PC-9 (cell line): ENCODE measurements at regions not wholly inside any gene's neighbourhood (a gene's known extent, or its start where the extent isn't known, plus 50 kb on each side); places are given as distances from the start of the nearest gene placed in this dataset.

Experiments used
- BruUV-seq: library from RNA; stranded (reverse); fragments of 400-500 nt; replicated peaks from 2 replicates; lab custom pipeline; 2021; lab: Mats Ljungman, UMichigan
- CTCF ChIA-PET: fragments of 300-600 bp; sonication (Branson Sonifier 250); formaldehyde crosslinking; loops from one replicate; lab custom pipeline; 2022; ENCODE audit warnings: antibody characterized with exemption; lab: Charles Lee
- POLR2A ChIA-PET: fragments of 300-600 bp; sonication (Branson Sonifier 250); formaldehyde crosslinking; loops from one replicate; lab custom pipeline; 2022; ENCODE audit warnings: antibody characterized with exemption; ENCODE audit not compliant: unreplicated experiment; lab: Charles Lee
- DNase-seq, 2 experiments: peaks; one replicate each; pipeline versions ENCODE4 v3.0.0 to v3.0.0-alpha.2; 2015 to 2022; ENCODE audit warnings: mixed read lengths in 1 of 2
- H2AFZ ChIP-seq: fragments of 200-600 bp; sonication (generic); 2 replicates; pipeline ENCODE4 v1.8.1; 2017; ENCODE audit warnings: antibody characterized with exemption
- H3F3A ChIP-seq: fragments of 200-600 bp; sonication (generic); 2 replicates; pipeline ENCODE4 v1.8.1; 2017; ENCODE audit warnings: antibody characterized with exemption, mild to moderate bottlenecking, low read depth; ENCODE audit not compliant: insufficient read depth
- H3K27ac ChIP-seq: fragments of 200-600 bp; sonication (generic); 2 replicates; pipeline ENCODE4 v1.6.1; 2016; ENCODE audit warnings: mixed run types
- H3K27me3 ChIP-seq: fragments of 200-600 bp; sonication (generic); 2 replicates; pipeline ENCODE4 v1.6.1; 2016; ENCODE audit warnings: low read depth, mixed run types; ENCODE audit not compliant: insufficient read depth
- H3K36me3 ChIP-seq: fragments of 200-600 bp; sonication (generic); 2 replicates; pipeline ENCODE4 v1.6.1; 2016; ENCODE audit warnings: low read depth, mixed run types
- H3K4me1 ChIP-seq: fragments of 200-600 bp; sonication (generic); replicated peaks from 2 replicates; pipeline ENCODE4 v1.6.1; 2016; ENCODE audit warnings: mixed run types; ENCODE audit not compliant: insufficient read depth
- H3K4me2 ChIP-seq: fragments of 200-600 bp; sonication (generic); 2 replicates; pipeline ENCODE4 v1.6.1; 2017; ENCODE audit warnings: mixed run types
- H3K4me3 ChIP-seq: fragments of 200-600 bp; sonication (generic); 2 replicates; pipeline ENCODE4 v1.6.1; 2016; ENCODE audit warnings: mixed run types
- H3K79me2 ChIP-seq: fragments of 200-600 bp; sonication (generic); 2 replicates; pipeline ENCODE4 v1.6.1; 2017; ENCODE audit warnings: low read depth, mixed run types
- H3K9me2 ChIP-seq: fragments of 200-600 bp; sonication (generic); 2 replicates; pipeline ENCODE4 v1.8.1; 2017; ENCODE audit warnings: mild to moderate bottlenecking; ENCODE audit not compliant: insufficient read depth
- H3K9me3 ChIP-seq: fragments of 200-600 bp; sonication (generic); 2 replicates; pipeline ENCODE4 v1.8.1; 2016; ENCODE audit warnings: low read depth; ENCODE audit not compliant: insufficient read depth
- H4K20me1 ChIP-seq: fragments of 200-600 bp; sonication (generic); 2 replicates; pipeline ENCODE4 v1.8.1; 2017; ENCODE audit not compliant: insufficient read depth
- EZH2 ChIP-seq: fragments of 200-600 bp; sonication (generic); IDR thresholded peaks from 2 replicates; pipeline ENCODE4 v1.8.0; 2017; ENCODE audit warnings: antibody characterized with exemption, low read depth
- intact Hi-C: fragments of 100-400 bp; cut with micrococcal nuclease; formaldehyde crosslinking; loops from one replicate; pipeline ENCODE4 v1.10.0; 2022; ENCODE audit not compliant: unreplicated experiment
- TF ChIP-seq, protein P1 (sequence below): fragments of 200-600 bp; sonication (generic); conservative IDR thresholded peaks from 2 replicates; pipeline ENCODE4 v1.6.1; 2017; ENCODE audit warnings: mixed run types, antibody characterized with exemption, mild to moderate bottlenecking, moderate library complexity

DNA sequence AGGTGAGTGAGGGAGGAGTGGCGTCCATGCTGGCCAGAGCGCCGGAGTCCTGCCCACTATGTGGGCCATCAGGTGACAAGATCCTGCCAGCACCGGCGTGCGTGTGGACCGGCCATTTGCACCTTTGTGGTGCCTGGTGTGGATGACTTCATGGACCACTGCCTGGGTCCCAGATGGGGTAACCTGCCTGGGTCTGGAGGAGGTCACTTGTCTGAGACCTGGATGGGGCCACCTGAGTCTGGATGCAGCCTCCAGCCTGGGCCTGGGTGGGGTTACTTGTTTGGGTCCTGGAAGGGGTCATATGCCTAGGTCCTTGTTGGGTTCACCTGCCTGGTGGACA is 299.6 kb downstream of the NDUFA10 start:
- no peak for TF ChIP-seq EZH2
- TF ChIP-seq, protein P1, sequence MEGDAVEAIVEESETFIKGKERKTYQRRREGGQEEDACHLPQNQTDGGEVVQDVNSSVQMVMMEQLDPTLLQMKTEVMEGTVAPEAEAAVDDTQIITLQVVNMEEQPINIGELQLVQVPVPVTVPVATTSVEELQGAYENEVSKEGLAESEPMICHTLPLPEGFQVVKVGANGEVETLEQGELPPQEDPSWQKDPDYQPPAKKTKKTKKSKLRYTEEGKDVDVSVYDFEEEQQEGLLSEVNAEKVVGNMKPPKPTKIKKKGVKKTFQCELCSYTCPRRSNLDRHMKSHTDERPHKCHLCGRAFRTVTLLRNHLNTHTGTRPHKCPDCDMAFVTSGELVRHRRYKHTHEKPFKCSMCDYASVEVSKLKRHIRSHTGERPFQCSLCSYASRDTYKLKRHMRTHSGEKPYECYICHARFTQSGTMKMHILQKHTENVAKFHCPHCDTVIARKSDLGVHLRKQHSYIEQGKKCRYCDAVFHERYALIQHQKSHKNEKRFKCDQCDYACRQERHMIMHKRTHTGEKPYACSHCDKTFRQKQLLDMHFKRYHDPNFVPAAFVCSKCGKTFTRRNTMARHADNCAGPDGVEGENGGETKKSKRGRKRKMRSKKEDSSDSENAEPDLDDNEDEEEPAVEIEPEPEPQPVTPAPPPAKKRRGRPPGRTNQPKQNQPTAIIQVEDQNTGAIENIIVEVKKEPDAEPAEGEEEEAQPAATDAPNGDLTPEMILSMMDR = no peak
- CTCF ChIA-PET = no interaction called here
- Histone ChIP-seq H3F3A (no peaks in the 10 kb centered on the region), H4K20me1 (peaks cover 21% of the 10 kb centered on the region; the same call in 1 of the 2 replicates), H3K9me3 (no peaks in the 10 kb centered on the region), H3K4me3 (no peak overlapping the region), H3K27me3 (peaks cover 100% of the 10 kb centered on the region), H3K27ac (no peak overlapping the region), H3K79me2 (no peaks in the 10 kb centered on the region), H2AFZ (no peak overlapping the region), H3K9me2 (no peaks in the 10 kb centered on the region), H3K36me3 (no peaks in the 10 kb centered on the region), H3K4me1 (no peaks in the 10 kb centered on the region), H3K4me2 (no peak overlapping the region)
- DNase-seq = no peak
- BruUV-seq = no TSS peak
- intact Hi-C loops = no loop called here
- POLR2A ChIA-PET = no interaction called here

DNA sequence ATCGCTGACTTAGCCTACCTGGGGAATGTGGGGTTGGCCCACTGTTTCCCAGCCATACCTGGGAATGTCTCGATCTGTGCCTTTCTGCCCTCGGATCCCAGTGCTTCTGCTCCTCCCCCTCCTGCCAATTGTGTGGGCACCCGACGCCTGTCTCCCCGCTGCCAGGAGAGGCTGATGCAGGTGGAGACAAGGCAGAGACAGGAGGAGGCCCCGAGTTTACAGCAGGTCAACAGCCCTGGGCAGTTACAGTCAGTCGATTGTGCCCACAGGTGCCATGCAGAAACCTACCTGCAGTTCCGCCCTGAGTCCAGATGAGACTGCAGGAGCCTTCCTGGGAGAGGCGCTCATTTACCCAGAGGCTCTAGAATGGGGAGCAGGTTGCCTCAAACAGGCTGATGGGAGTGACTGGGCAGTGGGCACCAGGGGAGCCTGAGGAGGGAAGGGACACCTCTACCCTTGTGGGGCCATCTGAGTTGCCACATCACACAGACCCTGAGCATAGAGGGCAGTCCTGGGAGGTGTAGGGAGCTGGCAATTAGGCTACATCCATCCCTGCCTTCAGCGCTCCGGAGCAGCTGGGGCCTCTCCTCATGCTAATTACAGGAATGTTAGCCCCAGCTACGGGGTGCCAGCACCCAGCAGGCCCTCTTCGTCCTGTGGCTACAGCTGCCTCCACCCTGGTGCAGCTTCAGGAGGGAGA is 300.1 kb downstream of the NDUFA10 start:
- no peak overlapping the region for H3K4me3 ChIP-seq
- no peaks in the 10 kb centered on the region for H3K9me2 ChIP-seq
- no peaks in the 10 kb centered on the region for H3K9me3 ChIP-seq
- no peak overlapping the region for H3K27ac ChIP-seq
- H3K79me2 ChIP-seq = no peaks in the 10 kb centered on the region
- TF ChIP-seq, protein P1 = no peak
- TF ChIP-seq EZH2 = no peak
- H2AFZ ChIP-seq = no peak overlapping the region
- no peaks in the 10 kb centered on the region for H3F3A ChIP-seq
- no peak for DNase-seq
- H4K20me1 ChIP-seq = peaks cover 21% of the 10 kb centered on the region; the same call in 1 of the 2 replicates
- H3K36me3 ChIP-seq = no peaks in the 10 kb centered on the region
- POLR2A ChIA-PET = no interaction called here
- CTCF ChIA-PET = no interaction called here
- no peaks in the 10 kb centered on the region for H3K4me1 ChIP-seq
- intact Hi-C loops = no loop called here
- BruUV-seq = no TSS peak
- no peak overlapping the region for H3K4me2 ChIP-seq
- H3K27me3 ChIP-seq = peaks cover 100% of the 10 kb centered on the region

DNA sequence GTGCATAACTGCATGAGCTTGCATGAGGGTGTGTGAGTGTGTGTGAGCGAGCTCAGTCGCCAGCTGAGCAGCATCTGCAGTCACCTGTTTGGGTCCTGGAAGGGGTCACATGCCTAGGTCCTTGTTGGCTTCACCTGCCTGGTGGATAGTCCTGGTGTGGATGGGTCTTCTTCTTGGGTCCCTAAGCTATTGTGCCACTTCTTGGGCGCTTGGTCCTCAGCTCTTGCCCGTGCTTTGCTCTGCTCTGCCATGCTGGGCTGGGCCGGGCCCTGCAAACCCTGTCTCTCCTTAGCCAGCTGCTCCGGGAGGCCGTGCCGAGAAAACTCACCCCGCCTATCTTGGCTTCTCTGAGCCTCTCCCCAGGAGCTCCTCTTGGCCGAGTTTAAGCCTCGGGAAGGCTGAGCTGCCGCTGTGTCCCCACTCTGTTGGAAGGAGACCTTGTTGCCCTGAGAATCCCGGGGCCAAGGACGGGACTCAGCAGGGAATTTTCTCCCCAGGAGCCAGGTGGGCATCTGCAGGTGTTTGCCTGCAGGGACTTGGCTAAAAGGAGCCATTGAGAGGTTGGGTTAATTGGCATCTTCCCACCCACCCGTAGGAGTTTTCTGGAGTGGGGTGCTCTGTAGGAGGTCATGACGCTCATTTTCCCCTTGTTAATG is 300.8 kb downstream of the NDUFA10 start:
- BruUV-seq = no TSS peak

More for the DNA sequence above, 300.8 kb downstream of the NDUFA10 start:
- Histone ChIP-seq H3K36me3 (no peaks in the 10 kb centered on the region), H3K4me2 (no peak overlapping the region), H3K27ac (no peak overlapping the region), H2AFZ (no peak overlapping the region), H3K9me3 (no peaks in the 10 kb centered on the region), H3F3A (no peaks in the 10 kb centered on the region), H3K27me3 (peaks cover 99% of the 10 kb centered on the region), H3K79me2 (no peaks in the 10 kb centered on the region), H4K20me1 (peaks cover 19% of the 10 kb centered on the region; the same call in 1 of the 2 replicates), H3K4me3 (no peak overlapping the region), H3K4me1 (no peaks in the 10 kb centered on the region), H3K9me2 (no peaks in the 10 kb centered on the region)
- intact Hi-C loops = no loop called here
- CTCF ChIA-PET = no interaction called here
- TF ChIP-seq EZH2 = no peak
- TF ChIP-seq, protein P1 = no peak
- POLR2A ChIA-PET = no interaction called here
- DNase-seq = no peak
